Liver (tissue), 8 donors: ENCODE measurements at regions not wholly inside any gene's neighbourhood (a gene's known extent, or its start where the extent isn't known, plus 50 kb on each side); places are given as distances from the start of the nearest gene placed in this dataset.

Source experiments
- DNase-seq: peaks from one replicate; pipeline ENCODE4 v3.0.0-alpha.2; 2017; ENCODE audit warnings: low spot score
- H3K27ac ChIP-seq, 2 donors: one replicate each; pipeline ENCODE4 v1.7.0; 2013; ENCODE audit warnings: inconsistent platforms in 2 of 2, low read length in 2 of 2, control low read depth in 1 of 2, low read depth in 1 of 2, mild to moderate bottlenecking in 1 of 2
- H3K27me3 ChIP-seq, 4 donors: one replicate each; pipeline versions ENCODE4 v1.6.1 to v1.7.0; 2013; ENCODE audit warnings: low read length in 3 of 4, inconsistent platforms in 1 of 4, mild to moderate bottlenecking in 1 of 4, moderate library complexity in 1 of 4; ENCODE audit not compliant: control insufficient read depth in 4 of 4, insufficient read depth in 4 of 4
- H3K36me3 ChIP-seq, 4 donors: one replicate each; pipeline versions ENCODE4 v1.6.1 to v1.7.0; 2013; ENCODE audit warnings: low read length in 3 of 4, mild to moderate bottlenecking in 3 of 4, low read depth in 1 of 4, moderate library complexity in 1 of 4; ENCODE audit not compliant: control insufficient read depth in 4 of 4, insufficient read depth in 3 of 4
- H3K4me1 ChIP-seq, 4 donors: one replicate each; pipeline versions ENCODE4 v1.6.1 to v1.7.0; 2013; ENCODE audit warnings: low read length in 3 of 4, mild to moderate bottlenecking in 3 of 4, moderate library complexity in 1 of 4; ENCODE audit not compliant: control insufficient read depth in 4 of 4, insufficient read depth in 4 of 4
- H3K4me3 ChIP-seq, 3 donors: one replicate each; pipeline versions ENCODE4 v1.6.1 to v1.7.0; 2013; ENCODE audit warnings: low read length in 3 of 3, control low read depth in 1 of 3, low read depth in 1 of 3, mild to moderate bottlenecking in 1 of 3
- H3K9ac ChIP-seq, 2 donors: one replicate each; pipeline ENCODE4 v1.7.0; 2013; ENCODE audit warnings: low read length in 2 of 2, mild to moderate bottlenecking in 2 of 2, moderate library complexity in 2 of 2, control low read depth in 1 of 2, low read depth in 1 of 2
- H3K9me3 ChIP-seq, 4 donors: one replicate each; pipeline versions ENCODE4 v1.6.1 to v1.7.0; 2013; ENCODE audit warnings: low read length in 3 of 4; ENCODE audit not compliant: control insufficient read depth in 4 of 4
- EGR1 ChIP-seq, 2 donors: IDR thresholded peaks; 2 replicates each; pipeline ENCODE4 v1.6.1; 2016 to 2018; ENCODE audit warnings: antibody characterized with exemption in 2 of 2, low read depth in 2 of 2
- FOXA1 ChIP-seq: IDR thresholded peaks from 2 replicates; pipeline ENCODE4 v1.6.1; 2016; ENCODE audit warnings: antibody characterized with exemption
- FOXA2 ChIP-seq: IDR thresholded peaks from 2 replicates; pipeline ENCODE4 v1.6.1; 2016; ENCODE audit warnings: antibody characterized with exemption
- GABPA ChIP-seq, 2 donors: IDR thresholded peaks in 1 of 2; conservative IDR thresholded peaks in 1 of 2; 2 replicates each; pipeline ENCODE4 v1.6.1; 2016; ENCODE audit warnings: antibody characterized with exemption in 2 of 2, mild to moderate bottlenecking in 1 of 2, moderate library complexity in 1 of 2
- HNF4A ChIP-seq, 2 donors: conservative IDR thresholded peaks; 2 replicates each; pipeline ENCODE4 v1.6.1; 2016; ENCODE audit warnings: antibody characterized with exemption in 2 of 2, mild to moderate bottlenecking in 2 of 2
- HNF4G ChIP-seq: IDR thresholded peaks from 2 replicates; pipeline ENCODE4 v1.6.1; 2016; ENCODE audit warnings: antibody characterized with exemption
- JUND ChIP-seq, 2 donors: IDR thresholded peaks; 2 replicates each; pipeline ENCODE4 v1.6.1; 2016; ENCODE audit warnings: antibody characterized with exemption in 2 of 2
- NR2F2 ChIP-seq: IDR thresholded peaks from 2 replicates; pipeline ENCODE4 v1.6.1; 2016; ENCODE audit warnings: antibody characterized with exemption
- RAD21 ChIP-seq, 2 donors: IDR thresholded peaks; 2 replicates each; pipeline ENCODE4 v1.6.1; 2016; ENCODE audit warnings: antibody characterized with exemption in 2 of 2, mild to moderate bottlenecking in 2 of 2
- RXRA ChIP-seq, 2 donors: IDR thresholded peaks; 2 replicates each; pipeline ENCODE4 v1.6.1; 2017 to 2018; ENCODE audit warnings: antibody characterized with exemption in 2 of 2, mild to moderate bottlenecking in 1 of 2
- SP1 ChIP-seq: IDR thresholded peaks from 2 replicates; pipeline ENCODE4 v1.6.1; 2018; ENCODE audit warnings: antibody characterized with exemption, mild to moderate bottlenecking
- TAF1 ChIP-seq: conservative IDR thresholded peaks from 2 replicates; pipeline ENCODE4 v1.6.1; 2016; ENCODE audit warnings: antibody characterized with exemption, mild to moderate bottlenecking
- YY1 ChIP-seq: IDR thresholded peaks from 2 replicates; pipeline ENCODE4 v1.6.1; 2016; ENCODE audit warnings: antibody characterized with exemption, mild to moderate bottlenecking
- WGBS: extraction: QIAGEN DNeasy Blood & Tissue Kit; methylation state at CpG from one replicate; pipeline ENCODE4 v1.1.7; 2013; 5-methylcytosine and 5-hydroxymethylcytosine counted together
- TF ChIP-seq, protein P1 (sequence below): IDR thresholded peaks from 2 replicates; pipeline ENCODE4 v1.6.1; 2016; ENCODE audit warnings: antibody characterized with exemption
- TF ChIP-seq, protein P2 (sequence below): IDR thresholded peaks from 2 replicates; pipeline ENCODE4 v1.6.1; 2016; ENCODE audit warnings: antibody characterized with exemption
- TF ChIP-seq, protein P3 (sequence below): IDR thresholded peaks from 2 replicates; pipeline ENCODE4 v1.6.1; 2016; ENCODE audit warnings: antibody characterized with exemption, mild to moderate bottlenecking
- TF ChIP-seq, protein P4 (sequence below): fragments of 150-350 bp; IDR thresholded peaks from 2 replicates; pipeline ENCODE4 v1.5.1; 2017; ENCODE audit warnings: improper control_type of control experiment, low read depth, low read length; ENCODE audit not compliant: missing input control
- TF ChIP-seq, protein P5 (sequence below): IDR thresholded peaks from 2 replicates; pipeline ENCODE4 v1.6.1; 2016; ENCODE audit warnings: antibody characterized with exemption
- donor health status: healthy.
- donor health status: healthy.
- donor health status: healthy.
- donor health status: healthy.
- donor health status: healthy.

DNA sequence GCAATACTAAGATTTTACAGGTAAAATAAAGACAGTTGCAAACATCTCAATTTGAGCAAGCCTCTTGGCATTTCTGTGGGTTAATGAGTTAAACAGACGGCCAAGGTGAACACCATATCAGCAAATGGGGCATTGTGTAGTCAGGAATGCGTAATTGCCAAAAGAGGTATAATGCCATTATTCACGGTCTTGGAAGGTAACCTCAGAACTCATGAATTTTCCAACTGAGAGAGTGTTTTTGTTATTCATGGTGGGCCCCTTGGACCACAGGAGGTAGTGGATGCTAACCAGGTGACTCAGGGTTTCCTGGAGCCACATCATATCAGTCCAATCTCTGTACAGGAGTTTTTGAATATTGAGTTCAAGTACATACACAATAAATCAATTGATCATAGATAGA lies 368.0 kb upstream of the TECRL start:
- no peak overlapping the region for H3K9ac ChIP-seq
- no peak for TF ChIP-seq SP1
- no peak for TF ChIP-seq HNF4A (conservative IDR thresholded peaks at IDR 0.05)
- TF ChIP-seq JUND (IDR thresholded peaks at IDR 0.05) = no peak
- no peak for TF ChIP-seq YY1
- TF ChIP-seq, protein P1, sequence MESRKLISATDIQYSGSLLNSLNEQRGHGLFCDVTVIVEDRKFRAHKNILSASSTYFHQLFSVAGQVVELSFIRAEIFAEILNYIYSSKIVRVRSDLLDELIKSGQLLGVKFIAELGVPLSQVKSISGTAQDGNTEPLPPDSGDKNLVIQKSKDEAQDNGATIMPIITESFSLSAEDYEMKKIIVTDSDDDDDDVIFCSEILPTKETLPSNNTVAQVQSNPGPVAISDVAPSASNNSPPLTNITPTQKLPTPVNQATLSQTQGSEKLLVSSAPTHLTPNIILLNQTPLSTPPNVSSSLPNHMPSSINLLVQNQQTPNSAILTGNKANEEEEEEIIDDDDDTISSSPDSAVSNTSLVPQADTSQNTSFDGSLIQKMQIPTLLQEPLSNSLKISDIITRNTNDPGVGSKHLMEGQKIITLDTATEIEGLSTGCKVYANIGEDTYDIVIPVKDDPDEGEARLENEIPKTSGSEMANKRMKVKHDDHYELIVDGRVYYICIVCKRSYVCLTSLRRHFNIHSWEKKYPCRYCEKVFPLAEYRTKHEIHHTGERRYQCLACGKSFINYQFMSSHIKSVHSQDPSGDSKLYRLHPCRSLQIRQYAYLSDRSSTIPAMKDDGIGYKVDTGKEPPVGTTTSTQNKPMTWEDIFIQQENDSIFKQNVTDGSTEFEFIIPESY = no peak
- no peak for TF ChIP-seq RAD21 (IDR thresholded peaks at IDR 0.05)
- no peak for TF ChIP-seq FOXA2
- TF ChIP-seq FOXA1 = no peak
- no peak for TF ChIP-seq TAF1
- TF ChIP-seq NR2F2 = no peak
- WGBS = 68% methylated on average over 3 of the region's 3 CpGs
- H3K27ac ChIP-seq = no peak overlapping the region
- no peaks in the 10 kb centered on the region for H3K36me3 ChIP-seq
- peaks cover 0 to 3% (median 0%) of the 10 kb centered on the region in 4 donors for H3K27me3 ChIP-seq
- no peak overlapping the region for H3K4me3 ChIP-seq
- no peaks in the 10 kb centered on the region for H3K4me1 ChIP-seq
- H3K9me3 ChIP-seq = no peaks in the 10 kb centered on the region
- DNase-seq = no peak

DNA sequence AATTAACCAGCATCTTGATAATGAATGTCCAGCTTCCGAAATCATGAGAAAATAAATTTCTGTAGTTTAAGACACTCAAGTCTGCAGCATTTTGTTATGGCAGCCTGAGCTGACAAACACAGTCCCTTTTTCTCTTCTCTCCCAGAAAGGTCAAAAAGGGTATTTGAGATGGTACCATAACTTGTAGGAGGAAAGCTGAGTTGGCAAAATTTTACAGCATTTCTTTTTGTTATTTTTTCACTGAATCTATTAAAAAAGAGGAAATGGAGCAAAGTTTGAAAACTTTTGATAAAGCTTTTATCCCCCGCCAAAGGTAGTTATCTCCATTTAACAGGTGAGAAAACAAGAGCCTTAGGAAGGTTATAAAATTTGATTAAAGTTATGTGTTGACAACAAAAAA lies 367.6 kb upstream of the TECRL start:
- Histone ChIP-seq H3K9ac (no peak overlapping the region), H3K4me3 (no peak overlapping the region), H3K9me3 (no peaks in the 10 kb centered on the region), H3K4me1 (no peaks in the 10 kb centered on the region), H3K36me3 (no peaks in the 10 kb centered on the region), H3K27ac (no peak overlapping the region), H3K27me3 (peaks cover 0 to 3% (median 0%) of the 10 kb centered on the region in 4 donors)
- DNase-seq = no peak
- WGBS = 71% methylated on average over 2 of the region's 2 CpGs
- TF ChIP-seq HNF4G (no peak), RXRA (IDR thresholded peaks at IDR 0.05) (no peak), HNF4A (conservative IDR thresholded peaks at IDR 0.05) (no peak), NR2F2 (no peak), RAD21 (IDR thresholded peaks at IDR 0.05) (no peak)
- TF ChIP-seq, protein P2, sequence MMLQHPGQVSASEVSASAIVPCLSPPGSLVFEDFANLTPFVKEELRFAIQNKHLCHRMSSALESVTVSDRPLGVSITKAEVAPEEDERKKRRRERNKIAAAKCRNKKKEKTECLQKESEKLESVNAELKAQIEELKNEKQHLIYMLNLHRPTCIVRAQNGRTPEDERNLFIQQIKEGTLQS = no peak
- TF ChIP-seq, protein P3, sequence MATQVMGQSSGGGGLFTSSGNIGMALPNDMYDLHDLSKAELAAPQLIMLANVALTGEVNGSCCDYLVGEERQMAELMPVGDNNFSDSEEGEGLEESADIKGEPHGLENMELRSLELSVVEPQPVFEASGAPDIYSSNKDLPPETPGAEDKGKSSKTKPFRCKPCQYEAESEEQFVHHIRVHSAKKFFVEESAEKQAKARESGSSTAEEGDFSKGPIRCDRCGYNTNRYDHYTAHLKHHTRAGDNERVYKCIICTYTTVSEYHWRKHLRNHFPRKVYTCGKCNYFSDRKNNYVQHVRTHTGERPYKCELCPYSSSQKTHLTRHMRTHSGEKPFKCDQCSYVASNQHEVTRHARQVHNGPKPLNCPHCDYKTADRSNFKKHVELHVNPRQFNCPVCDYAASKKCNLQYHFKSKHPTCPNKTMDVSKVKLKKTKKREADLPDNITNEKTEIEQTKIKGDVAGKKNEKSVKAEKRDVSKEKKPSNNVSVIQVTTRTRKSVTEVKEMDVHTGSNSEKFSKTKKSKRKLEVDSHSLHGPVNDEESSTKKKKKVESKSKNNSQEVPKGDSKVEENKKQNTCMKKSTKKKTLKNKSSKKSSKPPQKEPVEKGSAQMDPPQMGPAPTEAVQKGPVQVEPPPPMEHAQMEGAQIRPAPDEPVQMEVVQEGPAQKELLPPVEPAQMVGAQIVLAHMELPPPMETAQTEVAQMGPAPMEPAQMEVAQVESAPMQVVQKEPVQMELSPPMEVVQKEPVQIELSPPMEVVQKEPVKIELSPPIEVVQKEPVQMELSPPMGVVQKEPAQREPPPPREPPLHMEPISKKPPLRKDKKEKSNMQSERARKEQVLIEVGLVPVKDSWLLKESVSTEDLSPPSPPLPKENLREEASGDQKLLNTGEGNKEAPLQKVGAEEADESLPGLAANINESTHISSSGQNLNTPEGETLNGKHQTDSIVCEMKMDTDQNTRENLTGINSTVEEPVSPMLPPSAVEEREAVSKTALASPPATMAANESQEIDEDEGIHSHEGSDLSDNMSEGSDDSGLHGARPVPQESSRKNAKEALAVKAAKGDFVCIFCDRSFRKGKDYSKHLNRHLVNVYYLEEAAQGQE = no peak

DNA sequence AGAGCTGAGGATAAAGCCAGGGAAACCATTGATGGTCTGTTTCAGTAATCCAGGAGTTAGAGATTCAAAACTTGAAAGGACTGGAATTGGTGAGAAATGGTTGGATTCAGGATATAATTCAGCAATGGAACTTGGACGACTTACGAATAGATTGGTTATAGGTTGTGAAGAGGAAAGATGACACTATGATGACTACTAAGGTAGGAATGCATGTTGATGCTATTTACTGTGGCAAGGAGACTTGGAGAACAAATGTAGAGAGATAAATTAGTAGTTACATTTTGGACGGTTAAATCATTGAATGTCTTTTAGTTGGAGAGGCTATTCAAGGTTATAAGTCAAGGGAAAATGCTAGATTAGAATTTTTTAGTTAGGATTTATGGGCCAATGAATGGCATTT lies 365.4 kb upstream of the TECRL start:
- WGBS = 85% methylated on average over 3 of the region's 3 CpGs
- no peak for DNase-seq

More for the DNA sequence above, 365.4 kb upstream of the TECRL start:
- Histone ChIP-seq H3K9me3 (no peaks in the 10 kb centered on the region), H3K4me3 (no peak overlapping the region), H3K9ac (no peak overlapping the region), H3K36me3 (no peaks in the 10 kb centered on the region), H3K27ac (no peak overlapping the region), H3K4me1 (no peaks in the 10 kb centered on the region), H3K27me3 (no peaks in the 10 kb centered on the region)
- no peak for TF ChIP-seq RAD21 (IDR thresholded peaks at IDR 0.05)
- no peak for TF ChIP-seq GABPA (IDR thresholded peaks at IDR 0.05 in 1 of 2, conservative IDR thresholded peaks at IDR 0.05 in 1 of 2)
- TF ChIP-seq JUND (IDR thresholded peaks at IDR 0.05) = no peak
- TF ChIP-seq SP1 = no peak
- no peak for TF ChIP-seq HNF4A (conservative IDR thresholded peaks at IDR 0.05)
- no peak for TF ChIP-seq TAF1
- no peak for TF ChIP-seq EGR1 (IDR thresholded peaks at IDR 0.05; ENCODE audit: low read depth in 2 of 2)
- TF ChIP-seq, protein P4, sequence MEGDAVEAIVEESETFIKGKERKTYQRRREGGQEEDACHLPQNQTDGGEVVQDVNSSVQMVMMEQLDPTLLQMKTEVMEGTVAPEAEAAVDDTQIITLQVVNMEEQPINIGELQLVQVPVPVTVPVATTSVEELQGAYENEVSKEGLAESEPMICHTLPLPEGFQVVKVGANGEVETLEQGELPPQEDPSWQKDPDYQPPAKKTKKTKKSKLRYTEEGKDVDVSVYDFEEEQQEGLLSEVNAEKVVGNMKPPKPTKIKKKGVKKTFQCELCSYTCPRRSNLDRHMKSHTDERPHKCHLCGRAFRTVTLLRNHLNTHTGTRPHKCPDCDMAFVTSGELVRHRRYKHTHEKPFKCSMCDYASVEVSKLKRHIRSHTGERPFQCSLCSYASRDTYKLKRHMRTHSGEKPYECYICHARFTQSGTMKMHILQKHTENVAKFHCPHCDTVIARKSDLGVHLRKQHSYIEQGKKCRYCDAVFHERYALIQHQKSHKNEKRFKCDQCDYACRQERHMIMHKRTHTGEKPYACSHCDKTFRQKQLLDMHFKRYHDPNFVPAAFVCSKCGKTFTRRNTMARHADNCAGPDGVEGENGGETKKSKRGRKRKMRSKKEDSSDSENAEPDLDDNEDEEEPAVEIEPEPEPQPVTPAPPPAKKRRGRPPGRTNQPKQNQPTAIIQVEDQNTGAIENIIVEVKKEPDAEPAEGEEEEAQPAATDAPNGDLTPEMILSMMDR = no peak
- TF ChIP-seq, protein P5, sequence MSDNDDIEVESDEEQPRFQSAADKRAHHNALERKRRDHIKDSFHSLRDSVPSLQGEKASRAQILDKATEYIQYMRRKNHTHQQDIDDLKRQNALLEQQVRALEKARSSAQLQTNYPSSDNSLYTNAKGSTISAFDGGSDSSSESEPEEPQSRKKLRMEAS = no peak
- no peak for TF ChIP-seq RXRA (IDR thresholded peaks at IDR 0.05)
- TF ChIP-seq, protein P1 = no peak
- TF ChIP-seq FOXA2 = no peak
- TF ChIP-seq YY1 = no peak
